Activated CD4-positive, alpha-beta T cell treated with anti-CD3 and anti-CD28 coated beads, Interleukin-2, amount 10 ng/mL, durations not matched to agents 7 days and 5 days (primary cell): ENCODE measurements at regions not wholly inside any gene's neighbourhood (a gene's known extent, or its start where the extent isn't known, plus 50 kb on each side); places are given as distances from the start of the nearest gene placed in this dataset.

Experiments used
- CTCF ChIA-PET: fragments of 350-600 bp; sonication (Branson Sonifier 250); formaldehyde crosslinking; loops from one replicate; lab custom pipeline; 2021; ENCODE audit warnings: antibody characterized with exemption; lab: Charles Lee
- POLR2A ChIA-PET: fragments of 350-600 bp; sonication (Branson Sonifier 250); formaldehyde crosslinking; loops from one replicate; lab custom pipeline; 2021; ENCODE audit warnings: antibody characterized with exemption; lab: Charles Lee
- DNase-seq: peaks from one replicate; pipeline ENCODE4 v3.0.0-alpha.2; 2020
- H3K27ac Mint-ChIP-seq: one replicate; pipeline ENCODE4 v1.8.0; 2021; ENCODE audit warnings: mild to moderate bottlenecking, moderate library complexity, mixed read lengths
- H3K27me3 Mint-ChIP-seq: one replicate; pipeline ENCODE4 v1.8.0; 2021; ENCODE audit warnings: mixed read lengths
- H3K36me3 Mint-ChIP-seq: one replicate; pipeline ENCODE4 v1.8.0; 2021; ENCODE audit warnings: low read depth, mixed read lengths
- H3K4me1 Mint-ChIP-seq: one replicate; pipeline ENCODE4 v1.8.0; 2021; ENCODE audit warnings: mixed read lengths
- H3K4me3 Mint-ChIP-seq: one replicate; pipeline ENCODE4 v1.8.0; 2021; ENCODE audit warnings: mild to moderate bottlenecking, moderate library complexity, mixed read lengths
- H3K9me3 Mint-ChIP-seq: one replicate; pipeline ENCODE4 v1.8.0; 2021; ENCODE audit warnings: mixed read lengths

DNA sequence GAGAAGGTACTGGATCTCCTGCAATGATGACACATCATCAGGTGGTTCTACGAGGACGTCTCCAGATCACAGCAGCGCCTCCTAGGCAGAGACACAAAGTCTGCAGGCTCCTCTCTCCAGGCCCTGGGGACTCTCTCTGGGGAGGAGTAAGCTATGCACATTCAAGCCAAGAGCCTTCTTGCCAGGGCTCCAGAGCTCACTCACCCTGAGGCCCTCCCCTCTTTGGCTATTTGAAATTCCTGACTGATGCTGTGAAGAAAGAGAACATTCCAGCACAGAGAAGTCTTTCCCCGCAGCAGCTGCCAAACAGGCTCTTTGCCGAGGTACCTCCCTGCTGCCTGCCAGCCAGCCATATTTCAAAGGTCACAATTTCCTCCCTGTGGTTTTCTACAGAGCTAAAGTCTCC lies 204.9 kb downstream of the CSNK2A3 start:
- CTCF ChIA-PET = no interaction called here
- Mint-ChIP-seq H3K9me3 (peaks cover 2% of the 10 kb centered on the region), H3K36me3 (peaks cover 26% of the 10 kb centered on the region), H3K27me3 (no peaks in the 10 kb centered on the region), H3K4me1 (peaks cover 48% of the 10 kb centered on the region), H3K27ac (peak overlapping the region; percentile 25), H3K4me3 (no peak overlapping the region)
- no peak for DNase-seq
- POLR2A ChIA-PET = no interaction called here

DNA sequence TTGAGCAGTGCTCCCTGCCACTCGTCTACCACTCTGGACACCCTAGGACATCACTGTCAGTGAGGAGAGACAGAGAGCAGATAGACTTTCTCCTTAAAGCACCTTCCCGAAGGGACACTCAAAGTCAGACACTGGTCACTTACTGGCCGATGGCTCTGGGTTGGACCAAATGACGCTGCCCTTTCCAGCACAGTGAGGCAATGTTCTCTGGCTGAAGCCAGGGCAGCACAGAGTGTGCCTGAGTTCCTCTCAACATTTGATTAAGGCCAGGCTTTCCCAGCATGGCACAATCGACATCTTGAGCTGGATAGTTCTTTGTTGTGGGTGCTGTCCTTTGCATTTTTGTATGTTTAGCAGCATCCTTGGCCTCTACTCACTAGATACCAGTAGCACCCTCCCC lies 206.2 kb downstream of the CSNK2A3 start:
- POLR2A ChIA-PET = no interaction called here
- no peak for DNase-seq
- peaks cover 45% of the 10 kb centered on the region for H3K4me1 Mint-ChIP-seq

GRCh38 chr11:11143849-11144248 lies 209.2 kb downstream of the CSNK2A3 start:
- Mint-ChIP-seq H3K27me3 (no peaks in the 10 kb centered on the region), H3K4me3 (no peak overlapping the region), H3K4me1 (peaks cover 16% of the 10 kb centered on the region), H3K27ac (no peak overlapping the region), H3K9me3 (peaks cover 2% of the 10 kb centered on the region), H3K36me3 (peaks cover 7% of the 10 kb centered on the region)
- DNase-seq = no peak
- ChIA-PET POLR2A (no interaction called here), CTCF (no interaction called here)

More for the DNA sequence above, 206.2 kb downstream of the CSNK2A3 start:
- H3K27ac Mint-ChIP-seq = no peak overlapping the region
- no peak overlapping the region for H3K4me3 Mint-ChIP-seq
- peaks cover 16% of the 10 kb centered on the region for H3K36me3 Mint-ChIP-seq
- CTCF ChIA-PET = interaction anchor here (0.7 to 1.9 kb wide), 5 partner anchors 9 to 213 kb away, joined by 3 to 5 read pairs (median 3); no protein-coding TSS in a partner anchor
- H3K27me3 Mint-ChIP-seq = no peaks in the 10 kb centered on the region
- H3K9me3 Mint-ChIP-seq = peaks cover 2% of the 10 kb centered on the region

- CTCF ChIA-PET = interaction anchor here (0.6 kb wide), 1 partner anchor 663 kb away, joined by 3 read pairs; no protein-coding TSS in a partner anchor
Observed at GRCh38 chr11:11142430-11142829, 210.6 kb downstream of the CSNK2A3 start.

DNA sequence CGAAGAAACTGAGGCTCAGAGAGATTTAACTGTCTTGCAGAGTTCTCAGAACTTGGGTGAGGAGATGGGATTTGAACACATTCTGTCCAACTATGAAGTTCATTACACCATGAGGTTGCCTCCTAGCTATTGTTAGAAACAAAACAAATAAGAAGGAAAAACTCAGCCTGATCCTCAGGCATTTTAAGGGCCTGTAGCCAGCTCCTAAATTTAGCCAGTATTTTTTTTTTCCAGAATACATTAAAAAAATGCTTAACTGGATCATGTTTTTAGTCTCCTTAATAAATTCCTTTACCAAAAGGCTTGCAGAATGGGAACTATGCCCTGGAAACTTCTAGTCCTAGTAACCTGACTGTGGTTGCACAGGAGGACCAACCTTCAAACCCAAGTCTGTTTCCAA lies 212.0 kb downstream of the CSNK2A3 start:
- Mint-ChIP-seq H3K9me3 (no peaks in the 10 kb centered on the region), H3K4me1 (peaks cover 12% of the 10 kb centered on the region), H3K4me3 (no peak overlapping the region), H3K27ac (no peak overlapping the region), H3K27me3 (no peaks in the 10 kb centered on the region), H3K36me3 (no peaks in the 10 kb centered on the region)
- ChIA-PET POLR2A (no interaction called here), CTCF (interaction anchor here (1.0 to 1.3 kb wide), 2 partner anchors 16 to 37 kb away, joined by 3 to 5 read pairs; no protein-coding TSS in a partner anchor)
- DNase-seq = no peak

More at GRCh38 chr11:11142430-11142829, 210.6 kb downstream of the CSNK2A3 start:
- H3K4me1 Mint-ChIP-seq = peaks cover 7% of the 10 kb centered on the region
- no peak overlapping the region for H3K4me3 Mint-ChIP-seq
- no peaks in the 10 kb centered on the region for H3K27me3 Mint-ChIP-seq
- POLR2A ChIA-PET = no interaction called here
- no peak overlapping the region for H3K27ac Mint-ChIP-seq
- DNase-seq = no peak
- H3K36me3 Mint-ChIP-seq = peaks cover 2% of the 10 kb centered on the region
- H3K9me3 Mint-ChIP-seq = peaks cover 2% of the 10 kb centered on the region

- H3K4me3 Mint-ChIP-seq = no peak overlapping the region
- no peak overlapping the region for H3K27ac Mint-ChIP-seq
- POLR2A ChIA-PET = no interaction called here
- H3K4me1 Mint-ChIP-seq = peaks cover 12% of the 10 kb centered on the region
- no peaks in the 10 kb centered on the region for H3K9me3 Mint-ChIP-seq
- H3K36me3 Mint-ChIP-seq = no peaks in the 10 kb centered on the region
- no peaks in the 10 kb centered on the region for H3K27me3 Mint-ChIP-seq
- CTCF ChIA-PET = interaction anchor here (1.0 to 1.3 kb wide), 2 partner anchors 17 to 36 kb away, joined by 3 to 5 read pairs; no protein-coding TSS in a partner anchor
- no peak for DNase-seq
Observed at GRCh38 chr11:11140510-11140909, 212.5 kb downstream of the CSNK2A3 start.

DNA sequence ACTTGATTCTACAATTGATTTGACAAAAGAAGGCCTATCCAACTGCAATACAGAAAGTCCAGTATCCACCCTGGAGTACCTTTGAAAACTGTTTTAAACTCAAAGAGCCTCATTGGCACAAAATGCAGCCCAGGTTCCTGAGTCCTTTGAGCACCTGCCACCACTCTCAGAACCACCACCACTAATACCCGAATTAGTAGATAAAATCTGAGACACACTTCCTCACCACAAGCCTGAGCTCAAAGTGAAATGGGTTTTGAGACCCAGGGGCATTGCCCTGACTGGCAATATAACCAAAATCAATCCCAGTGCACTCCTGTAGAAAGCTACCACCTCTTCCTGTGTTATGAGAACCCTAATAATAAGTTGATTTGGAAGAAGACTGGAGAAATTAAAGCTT lies 215.7 kb downstream of the CSNK2A3 start:
- DNase-seq = no peak
- Mint-ChIP-seq H3K4me3 (no peak overlapping the region), H3K27ac (no peak overlapping the region), H3K36me3 (no peaks in the 10 kb centered on the region), H3K9me3 (no peaks in the 10 kb centered on the region), H3K27me3 (peaks cover 8% of the 10 kb centered on the region), H3K4me1 (peaks cover 12% of the 10 kb centered on the region)
- ChIA-PET POLR2A (no interaction called here), CTCF (interaction anchor here (0.6 to 1.1 kb wide), 2 partner anchors 10 to 551 kb away, joined by 3 read pairs; no protein-coding TSS in a partner anchor)

DNA sequence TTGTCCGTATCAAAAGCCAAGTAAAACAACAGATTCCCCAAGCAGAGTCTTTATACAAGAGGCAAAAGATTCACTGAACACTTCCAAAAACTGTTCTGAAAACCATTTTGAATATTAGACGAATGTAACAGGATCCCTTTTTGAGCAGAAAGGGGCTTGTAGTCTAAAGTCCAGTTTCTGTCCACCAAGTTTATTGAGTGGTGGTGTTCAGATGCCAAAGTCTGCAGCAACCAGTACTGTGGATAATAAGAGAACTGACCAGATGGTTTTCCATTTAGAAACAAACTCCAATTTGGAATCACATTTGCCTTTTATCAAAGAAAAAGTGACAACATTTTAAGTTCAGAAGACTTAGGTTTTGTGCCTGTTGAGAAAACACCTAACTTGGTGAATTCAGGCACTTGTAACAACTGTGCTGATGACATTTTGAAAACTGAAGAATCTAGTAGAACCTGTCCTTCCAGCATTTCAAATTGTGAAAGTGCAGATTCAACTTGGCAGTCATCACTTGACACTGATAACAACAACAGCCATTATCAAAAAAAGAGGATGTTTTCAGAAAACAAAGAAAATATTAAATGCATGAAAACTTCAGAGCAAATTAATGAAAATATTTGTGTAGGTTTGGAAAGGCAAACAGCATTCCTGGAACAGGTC lies 217.1 kb downstream of the CSNK2A3 start:
- Mint-ChIP-seq H3K9me3 (no peaks in the 10 kb centered on the region), H3K4me1 (peaks cover 12% of the 10 kb centered on the region), H3K27ac (no peak overlapping the region), H3K27me3 (peaks cover 9% of the 10 kb centered on the region), H3K4me3 (no peak overlapping the region), H3K36me3 (no peaks in the 10 kb centered on the region)
- DNase-seq = no peak
- ChIA-PET CTCF (no interaction called here), POLR2A (no interaction called here)

- Mint-ChIP-seq H3K4me3 (no peak overlapping the region), H3K27me3 (peaks cover 18% of the 10 kb centered on the region), H3K9me3 (peaks cover 4% of the 10 kb centered on the region), H3K27ac (no peak overlapping the region), H3K4me1 (no peaks in the 10 kb centered on the region), H3K36me3 (no peaks in the 10 kb centered on the region)
- no peak for DNase-seq
- ChIA-PET POLR2A (no interaction called here), CTCF (no interaction called here)
Observed at GRCh38 chr11:11129118-11129517, 223.9 kb downstream of the CSNK2A3 start.

- H3K4me3 Mint-ChIP-seq = no peak overlapping the region
- peaks cover 10% of the 10 kb centered on the region for H3K27me3 Mint-ChIP-seq
- no peak overlapping the region for H3K27ac Mint-ChIP-seq
- DNase-seq = no peak
- ChIA-PET CTCF (no interaction called here), POLR2A (no interaction called here)
- peaks cover 4% of the 10 kb centered on the region for H3K9me3 Mint-ChIP-seq
- no peaks in the 10 kb centered on the region for H3K4me1 Mint-ChIP-seq
- no peaks in the 10 kb centered on the region for H3K36me3 Mint-ChIP-seq
Observed at GRCh38 chr11:11125618-11126017, 227.4 kb downstream of the CSNK2A3 start.

- no peak for DNase-seq
- H3K4me1 Mint-ChIP-seq = no peaks in the 10 kb centered on the region
- no peaks in the 10 kb centered on the region for H3K36me3 Mint-ChIP-seq
- no peak overlapping the region for H3K4me3 Mint-ChIP-seq
- CTCF ChIA-PET = interaction anchor here (0.5 kb wide), 1 partner anchor 189 kb away, joined by 4 read pairs; no protein-coding TSS in a partner anchor
- H3K9me3 Mint-ChIP-seq = no peaks in the 10 kb centered on the region
- H3K27me3 Mint-ChIP-seq = peaks cover 10% of the 10 kb centered on the region
- no peak overlapping the region for H3K27ac Mint-ChIP-seq
- POLR2A ChIA-PET = no interaction called here
Observed at GRCh38 chr11:11122749-11123148, 230.3 kb downstream of the CSNK2A3 start.

GRCh38 chr11:11119917-11120316 lies 233.1 kb downstream of the CSNK2A3 start:
- ChIA-PET POLR2A (no interaction called here), CTCF (interaction anchor here (1.4 kb wide), 1 partner anchor 17 kb away, joined by 3 read pairs; no protein-coding TSS in a partner anchor)
- H3K4me1 Mint-ChIP-seq = peaks cover 4% of the 10 kb centered on the region
- no peak overlapping the region for H3K4me3 Mint-ChIP-seq
- no peak overlapping the region for H3K27ac Mint-ChIP-seq
- peaks cover 4% of the 10 kb centered on the region for H3K27me3 Mint-ChIP-seq
- DNase-seq = no peak
- H3K36me3 Mint-ChIP-seq = peaks cover 4% of the 10 kb centered on the region
- no peaks in the 10 kb centered on the region for H3K9me3 Mint-ChIP-seq

DNA sequence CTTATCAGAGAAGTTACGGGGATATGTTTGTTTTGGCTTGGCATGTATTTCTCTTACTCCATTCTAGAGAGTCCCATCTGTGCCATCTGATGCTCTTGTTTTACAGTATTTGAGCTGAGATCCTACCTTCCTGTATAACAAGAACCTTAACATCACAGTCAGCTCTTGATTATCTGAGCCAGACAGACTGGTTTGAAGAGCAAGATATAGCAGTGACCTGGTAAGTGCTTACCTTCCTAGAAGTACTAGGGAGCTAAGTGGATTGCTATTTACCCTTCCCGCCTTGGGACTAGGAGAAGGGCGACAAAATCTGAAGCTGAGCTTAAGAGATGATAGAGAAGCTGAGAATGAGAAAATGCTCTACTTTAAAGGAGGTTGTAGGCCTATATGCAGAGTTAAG lies 235.3 kb downstream of the CSNK2A3 start:
- ChIA-PET CTCF (interaction anchor here (0.6 kb wide), 1 partner anchor 13 kb away, joined by 3 read pairs; no protein-coding TSS in a partner anchor), POLR2A (no interaction called here)

More for the DNA sequence above, 235.3 kb downstream of the CSNK2A3 start:
- H3K4me1 Mint-ChIP-seq = peaks cover 4% of the 10 kb centered on the region
- no peak overlapping the region for H3K4me3 Mint-ChIP-seq
- no peak for DNase-seq
- peaks cover 4% of the 10 kb centered on the region for H3K36me3 Mint-ChIP-seq
- H3K27me3 Mint-ChIP-seq = no peaks in the 10 kb centered on the region
- H3K27ac Mint-ChIP-seq = no peak overlapping the region
- H3K9me3 Mint-ChIP-seq = peaks cover 7% of the 10 kb centered on the region
